GM18520 (cell line): ENCODE measurements at regions not wholly inside any gene's neighbourhood (a gene's known extent, or its start where the extent isn't known, plus 50 kb on each side); places are given as distances from the start of the nearest gene placed in this dataset.
"Not testable (repeated sequence)": the region's sequence is repeated elsewhere in the genome, so short reads cannot be mapped to it uniquely, and the experiment has no call there.

Source experiments
- ATAC-seq: cut with Tn5 transposase; IDR thresholded peaks from one replicate; pipeline ENCODE4 v1.9.1; 2021; ENCODE audit not compliant: unreplicated experiment

DNA sequence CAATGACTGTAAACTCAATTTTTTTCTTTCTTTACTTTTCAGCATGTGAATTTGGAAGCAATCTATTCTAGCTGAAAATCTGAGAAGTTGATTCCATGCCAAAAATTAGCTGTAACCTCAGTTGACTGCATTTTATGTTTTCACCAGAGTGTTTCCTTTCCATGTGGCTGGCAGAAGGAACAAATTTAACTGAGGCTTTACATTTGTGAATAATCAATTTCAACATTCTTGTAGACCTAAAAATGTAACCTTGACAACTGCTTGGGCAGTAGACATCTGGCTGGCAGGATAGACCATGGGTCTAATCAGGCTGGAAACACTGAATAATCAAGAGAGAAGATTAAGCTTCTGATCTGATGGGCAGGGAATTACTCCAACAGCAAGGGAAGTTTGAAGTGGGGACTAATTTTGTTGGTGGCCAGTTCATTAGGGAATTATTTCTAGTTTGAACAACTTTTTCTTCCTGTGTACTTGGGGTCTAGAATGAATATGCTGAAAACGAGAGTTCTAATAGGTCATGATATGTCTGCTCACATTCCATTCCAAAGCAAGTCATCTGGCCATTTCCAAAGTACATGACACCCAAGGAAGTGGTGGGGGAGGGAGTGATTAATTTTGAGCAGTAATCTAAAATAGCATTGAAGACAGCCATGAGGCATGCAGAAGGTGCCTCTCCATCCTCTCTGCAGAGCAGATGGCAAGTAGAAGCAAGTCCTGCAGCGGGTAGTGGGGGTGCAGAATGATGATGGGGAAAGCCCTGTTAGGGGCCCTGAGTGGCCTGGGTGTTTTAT, 68.2 kb downstream of the ATP23 start:
- ATAC-seq: no peak

DNA sequence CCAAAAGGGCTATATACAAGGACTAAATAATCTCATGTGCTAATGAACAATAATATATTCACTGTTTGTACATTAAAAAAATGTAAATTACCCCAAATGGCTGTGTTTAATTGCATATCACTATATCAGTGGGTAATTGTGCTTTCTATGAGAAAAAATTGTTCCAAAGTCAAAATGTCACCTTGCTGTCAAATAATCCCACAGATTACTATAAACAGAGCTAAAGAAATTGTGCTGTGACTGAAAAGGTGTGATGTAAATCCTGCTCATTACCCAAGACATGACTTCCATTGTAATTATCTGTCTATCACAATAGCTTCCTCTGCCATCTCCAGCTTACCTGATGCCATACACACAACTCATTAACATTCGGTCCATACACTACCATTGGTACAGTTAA, 70.3 kb downstream of the ATP23 start:
- no peak for ATAC-seq

DNA sequence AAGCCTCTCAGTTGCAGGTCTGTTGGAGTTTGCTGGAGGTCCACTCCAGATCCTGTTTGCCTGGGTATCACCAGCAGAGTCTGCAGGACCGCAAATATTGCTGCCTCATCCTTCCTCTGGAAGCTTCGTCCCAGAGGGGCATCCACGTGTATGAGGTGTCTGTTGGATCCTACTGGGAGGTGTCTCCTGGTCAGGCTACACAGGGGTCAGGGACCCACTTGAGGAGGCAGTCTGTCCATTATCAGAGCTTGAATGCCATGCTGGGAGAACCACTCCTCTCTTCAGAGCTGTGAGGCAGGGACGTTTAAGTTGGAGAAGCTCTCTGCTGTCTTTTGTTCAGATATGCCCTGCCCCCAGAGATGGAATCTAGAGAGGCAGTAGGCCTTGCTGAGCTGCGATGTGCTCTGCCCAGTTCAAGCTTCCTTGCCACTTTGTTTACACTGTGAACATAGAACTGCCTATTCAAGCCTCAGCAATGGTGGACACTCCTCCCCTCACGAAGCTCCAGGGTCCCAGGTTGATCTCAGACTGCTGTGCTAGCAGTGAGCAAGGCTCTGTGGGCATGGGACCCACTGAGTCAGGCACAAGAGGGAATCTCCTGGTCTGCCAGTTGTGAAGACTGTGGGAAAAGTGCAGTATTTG, 81.1 kb downstream of the ATP23 start:
- not testable (repeated sequence) for ATAC-seq

DNA sequence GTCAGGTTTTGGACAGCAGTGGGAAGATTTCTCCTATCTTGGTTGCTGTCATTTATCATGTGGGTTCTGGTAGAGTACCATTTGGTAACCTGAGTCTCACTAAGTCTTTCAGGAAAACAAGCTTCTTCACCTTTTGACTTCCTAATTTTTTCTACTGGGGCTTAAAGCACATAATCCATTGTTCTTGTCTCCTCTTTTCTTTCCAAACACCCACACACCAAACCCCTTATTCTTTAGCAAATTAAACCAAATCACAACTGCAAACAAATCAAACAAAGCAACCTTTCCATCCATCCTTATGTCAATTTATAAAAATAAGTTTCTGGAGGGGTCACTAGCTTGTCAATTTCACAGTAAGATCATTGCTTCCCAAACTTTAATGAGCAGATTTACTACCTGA, 84.1 kb downstream of the ATP23 start:
- no peak for ATAC-seq

DNA sequence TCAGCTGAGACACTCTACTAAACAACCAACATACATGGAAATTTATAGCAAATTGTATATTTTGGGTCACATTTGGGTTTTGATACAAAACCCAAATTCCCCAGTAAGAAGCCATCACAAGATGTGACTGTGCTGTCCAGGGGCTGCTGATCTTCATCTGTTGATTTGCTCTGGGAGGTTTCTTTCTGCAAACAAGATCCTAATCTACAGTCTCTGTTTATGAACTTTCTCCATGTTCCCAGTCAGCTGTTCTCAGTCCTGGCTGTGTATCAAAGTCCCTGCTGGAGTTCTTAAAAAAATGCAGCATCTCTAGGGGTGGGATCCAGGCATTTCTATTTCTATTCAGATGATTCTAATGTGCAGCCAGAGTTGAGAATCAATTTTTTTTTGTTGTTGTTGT, 85.1 kb downstream of the ATP23 start:
- no peak for ATAC-seq

DNA sequence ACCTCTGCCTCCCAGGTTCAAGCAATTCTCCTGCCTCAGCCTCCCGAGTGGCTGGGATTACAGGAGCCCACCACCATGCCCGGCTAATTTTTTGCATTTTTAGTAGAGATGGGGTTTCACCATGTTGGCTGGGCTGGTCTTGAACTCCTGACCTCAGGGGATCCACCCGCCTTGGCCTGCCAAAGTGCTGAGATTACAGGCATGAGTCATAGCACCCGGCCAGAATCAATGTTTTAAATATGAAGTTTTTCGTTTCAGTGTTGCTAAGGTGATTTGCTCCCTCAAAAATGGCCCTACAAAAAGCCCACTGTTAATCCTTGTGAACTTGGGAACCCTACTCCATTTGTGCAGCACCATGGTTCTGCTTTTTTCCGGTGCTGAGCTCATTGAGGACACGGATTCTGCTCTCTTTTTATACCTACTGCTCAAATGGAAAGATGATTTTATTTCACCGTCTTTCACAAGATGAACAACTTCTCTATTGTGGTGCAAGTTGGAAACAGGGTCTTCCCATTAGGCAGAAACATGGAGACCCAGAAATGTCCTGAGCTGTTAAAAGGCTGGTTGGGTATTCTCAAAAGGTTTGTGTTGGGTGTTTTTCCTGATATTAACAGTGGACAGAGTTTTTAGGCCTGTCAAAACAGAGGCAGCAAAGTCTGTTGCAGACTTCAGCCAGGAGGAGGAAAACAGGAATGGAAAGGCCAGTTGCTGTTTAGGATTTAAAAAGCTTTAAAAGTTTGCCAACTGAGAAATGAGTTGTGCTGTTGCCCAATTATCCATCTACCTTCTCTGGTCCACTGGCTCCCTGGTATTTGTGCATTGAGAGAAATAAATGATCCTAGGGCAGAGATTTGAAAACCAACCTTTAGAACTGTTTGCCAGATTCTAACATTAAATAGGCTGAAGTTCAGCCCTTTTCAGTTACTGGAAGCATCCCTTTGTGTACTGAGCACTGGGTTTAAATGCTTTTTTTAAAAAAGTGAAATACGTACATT, 85.8 kb downstream of the ATP23 start:
- ATAC-seq: no peak

DNA sequence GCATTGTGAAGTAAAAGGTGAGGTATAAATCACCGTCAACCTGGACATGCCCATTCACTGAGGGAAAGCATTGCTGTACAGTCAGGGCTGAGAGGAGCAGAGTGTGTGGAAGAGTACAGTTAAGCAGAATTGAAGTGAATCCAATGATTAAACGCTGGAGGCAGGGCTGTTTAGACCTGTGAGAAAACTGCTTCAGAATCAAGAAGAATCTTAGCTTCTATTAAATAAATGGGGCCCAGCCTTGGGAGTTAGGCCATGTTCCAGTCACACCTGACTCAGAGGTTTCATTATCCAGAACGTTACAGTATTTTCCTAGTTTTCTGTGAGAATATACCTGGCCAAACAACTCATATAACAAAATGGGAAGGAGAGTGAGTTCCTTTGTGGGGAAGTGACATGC, 86.9 kb downstream of the ATP23 start:
- no peak for ATAC-seq

DNA sequence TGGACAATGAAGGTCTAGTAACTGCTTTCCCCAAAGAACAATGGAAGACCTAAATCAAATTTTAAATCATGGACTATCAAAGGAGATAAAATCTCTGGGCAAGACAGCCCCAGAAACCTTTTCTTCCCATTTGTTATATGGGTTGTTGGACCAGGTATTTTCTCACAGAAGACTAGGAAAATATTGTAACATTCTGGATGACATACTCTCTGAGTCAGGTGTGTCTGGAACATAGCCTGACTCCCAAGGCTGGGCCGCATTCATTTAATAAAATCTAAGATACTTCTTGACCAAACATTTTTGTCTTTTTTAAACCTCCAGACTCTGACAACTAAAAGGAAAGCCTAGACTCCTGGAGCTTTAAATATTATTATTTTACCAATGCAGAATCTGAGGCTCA, 87.9 kb downstream of the ATP23 start:
- ATAC-seq: no peak

DNA sequence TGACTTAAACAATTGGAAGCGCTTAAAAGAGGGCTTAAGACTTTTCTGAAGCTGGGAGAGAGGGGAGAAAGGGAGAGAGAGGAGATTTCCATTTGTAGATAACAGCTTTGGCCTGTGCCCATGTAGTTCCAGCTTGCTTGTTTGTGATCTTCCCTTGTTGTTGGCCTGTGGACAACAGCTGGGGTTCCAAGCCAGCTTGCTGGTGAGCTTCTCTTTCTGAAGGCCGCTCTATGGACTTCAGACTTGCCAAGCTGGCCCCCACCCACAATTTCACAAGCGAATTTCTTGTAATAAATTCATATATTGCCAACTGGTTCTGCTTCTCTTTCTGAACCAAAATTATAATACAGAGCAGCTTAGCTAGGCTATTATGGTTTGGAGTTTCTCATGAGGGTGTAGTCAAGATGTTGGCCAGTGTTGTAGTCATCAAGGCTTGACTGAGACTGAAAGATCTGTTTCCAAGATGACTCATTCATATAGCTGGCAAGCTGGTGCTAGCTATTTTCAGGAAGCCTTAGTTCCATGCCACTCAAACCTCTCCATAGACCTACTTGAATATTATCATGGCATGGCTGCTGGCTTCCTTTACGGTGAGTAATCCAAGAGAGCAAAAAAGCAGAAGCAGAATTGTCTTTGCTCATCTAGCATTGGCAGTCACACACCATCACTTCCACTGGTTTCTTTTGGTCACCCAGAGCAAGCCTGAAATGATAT, 89.4 kb downstream of the ATP23 start:
- ATAC-seq: no peak

DNA sequence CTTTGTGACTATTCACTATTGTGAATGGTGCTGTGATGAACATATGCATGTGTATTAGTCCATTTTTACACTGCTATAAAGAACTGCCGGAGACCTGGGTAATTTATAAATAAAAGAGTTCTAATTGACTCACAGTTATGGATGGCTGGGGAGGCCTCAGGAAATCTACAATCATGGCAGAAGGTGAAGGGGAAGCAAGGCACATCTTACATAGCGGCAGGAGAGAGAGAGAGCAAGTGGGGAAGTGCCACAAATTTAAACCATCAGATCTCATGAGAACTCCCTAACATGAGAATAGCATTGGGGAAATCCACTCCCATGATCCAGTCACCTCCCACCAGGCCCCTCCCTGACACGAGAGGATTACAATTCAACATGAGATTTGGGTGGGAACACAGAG, 90.8 kb downstream of the ATP23 start:
- ATAC-seq: no peak

DNA sequence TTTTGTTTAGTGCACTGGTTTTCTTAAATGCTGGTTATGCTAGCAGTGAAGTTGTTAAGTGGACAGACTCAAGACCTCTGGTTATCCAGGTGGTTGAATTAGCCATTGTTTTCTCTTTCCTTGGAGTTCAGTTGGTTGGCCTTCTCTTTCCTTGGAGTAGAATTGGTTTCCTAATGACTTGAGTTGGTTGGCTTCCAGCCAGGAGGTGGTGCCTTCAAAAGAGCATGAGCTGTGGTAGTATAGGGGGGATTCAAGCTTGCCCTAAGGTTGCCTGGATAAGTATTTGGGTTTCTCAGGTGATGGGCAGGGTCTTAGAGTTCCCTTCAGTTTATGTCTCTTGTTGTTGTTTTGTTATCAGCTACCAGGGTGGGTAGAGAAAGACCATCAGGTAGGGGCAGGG, 92.5 kb downstream of the ATP23 start:
- ATAC-seq: no peak

DNA sequence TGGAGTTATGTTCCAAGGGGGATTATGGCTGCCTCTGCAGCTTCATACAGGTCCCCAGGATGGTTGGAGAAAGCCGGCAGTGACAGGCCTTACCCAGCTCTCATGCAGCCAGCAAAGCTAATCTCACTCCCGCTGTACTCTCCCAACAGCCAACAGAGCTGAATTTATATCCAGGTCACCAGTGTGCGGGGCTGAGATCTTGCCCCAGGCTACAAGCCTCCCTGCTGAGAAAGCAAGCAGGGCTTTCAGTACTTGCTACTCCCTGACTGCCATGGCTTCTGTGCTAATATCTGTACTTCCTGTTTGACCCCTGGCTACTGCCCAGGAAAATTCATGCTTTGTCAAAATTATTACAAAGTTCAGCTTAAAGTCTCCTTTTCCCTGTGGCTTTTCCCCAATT, 92.9 kb downstream of the ATP23 start:
- no peak for ATAC-seq

DNA sequence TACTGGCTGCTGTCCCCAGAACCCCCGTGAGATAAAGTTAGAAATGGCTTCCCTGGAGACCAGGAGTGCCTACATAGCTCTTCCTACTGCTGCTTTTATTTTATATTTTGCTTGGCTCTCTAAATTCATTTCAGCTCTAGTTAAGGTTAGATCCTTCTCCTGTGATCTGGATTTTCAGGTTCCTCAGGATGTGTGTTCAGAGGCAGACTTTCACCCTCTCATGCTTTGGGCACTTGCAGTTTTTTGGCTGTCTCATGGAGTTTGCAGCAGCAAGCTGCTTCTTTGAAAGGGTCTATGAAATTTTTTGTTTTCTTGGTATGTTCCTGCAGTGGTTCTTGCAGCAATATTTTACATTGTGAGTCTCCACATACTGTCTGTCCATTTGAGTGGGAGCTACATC, 93.3 kb downstream of the ATP23 start:
- ATAC-seq: no peak

DNA sequence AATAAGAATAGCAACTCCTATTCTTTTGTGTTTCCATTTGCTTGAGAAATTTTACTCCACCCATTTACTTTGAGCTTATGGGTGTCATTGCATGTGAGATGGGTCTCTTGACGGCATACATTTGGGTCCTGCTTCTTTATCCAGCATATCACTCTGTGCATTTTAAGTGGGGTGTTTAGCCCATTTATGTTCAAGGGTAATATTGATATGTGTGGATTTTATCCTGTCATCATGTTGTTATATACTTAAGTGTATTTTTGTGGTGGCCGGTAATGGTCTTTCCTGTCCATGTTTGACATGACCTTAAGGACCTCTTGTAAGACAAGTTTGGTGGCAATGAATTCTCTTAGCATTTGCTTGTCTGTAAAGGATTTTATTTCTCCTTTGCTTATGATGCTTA, 100.1 kb downstream of the ATP23 start:
- ATAC-seq: no peak

DNA sequence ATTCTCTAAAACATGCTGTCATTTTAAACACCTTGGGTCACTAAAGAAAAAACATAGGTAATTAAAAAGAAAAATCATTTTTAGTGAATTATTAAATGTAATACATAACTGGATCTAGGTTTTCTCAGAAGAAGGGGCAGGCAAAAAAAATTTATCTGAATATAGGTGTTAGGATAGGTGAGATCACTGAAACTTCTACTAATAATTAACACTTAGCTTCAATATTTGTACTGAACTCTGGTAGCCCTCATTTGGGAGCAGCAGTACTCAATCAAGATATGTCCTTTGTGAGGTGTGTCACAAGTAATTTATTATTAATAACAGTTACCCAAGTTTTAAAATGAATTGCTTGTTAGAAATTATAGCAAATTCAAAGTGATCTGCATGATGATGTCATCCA, 103.6 kb downstream of the ATP23 start:
- ATAC-seq: no peak

DNA sequence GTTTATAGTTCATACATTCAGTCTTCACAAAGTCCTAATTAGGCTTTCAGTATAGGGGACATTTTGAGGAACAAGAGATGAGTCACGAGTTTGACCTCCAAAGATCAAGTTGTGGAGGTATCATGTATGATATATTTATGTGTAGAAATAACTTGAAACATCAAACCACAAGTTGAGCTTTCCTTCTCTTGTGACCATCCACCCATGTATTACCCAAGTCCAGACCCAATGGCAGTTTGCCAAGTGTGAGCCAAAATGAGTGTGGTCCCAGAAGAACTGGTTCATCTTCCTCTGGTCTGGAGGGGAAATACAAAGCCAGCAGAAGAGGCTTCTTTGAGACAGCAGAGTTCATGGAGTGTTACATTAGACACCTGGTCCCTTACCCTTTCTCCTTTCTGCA, 104.9 kb downstream of the ATP23 start:
- ATAC-seq: no peak

DNA sequence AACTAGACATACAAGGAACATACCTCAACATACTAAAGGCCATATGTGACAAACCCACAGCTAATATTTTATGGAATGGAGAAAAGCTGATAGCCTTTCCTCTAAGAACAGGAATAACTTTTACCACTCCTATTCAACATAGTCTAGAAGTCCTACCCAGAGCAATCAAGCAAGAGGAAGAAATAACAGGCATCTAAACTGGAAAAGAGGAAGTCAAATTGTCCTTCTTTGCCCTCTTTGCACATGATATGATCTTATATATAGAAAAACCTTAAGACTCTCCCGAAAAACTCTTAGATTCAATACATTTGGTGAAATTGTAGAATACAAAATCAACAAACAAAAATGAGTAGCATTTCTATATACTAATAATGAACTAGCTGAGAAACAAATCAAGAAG, 110.0 kb downstream of the ATP23 start:
- ATAC-seq: no peak

DNA sequence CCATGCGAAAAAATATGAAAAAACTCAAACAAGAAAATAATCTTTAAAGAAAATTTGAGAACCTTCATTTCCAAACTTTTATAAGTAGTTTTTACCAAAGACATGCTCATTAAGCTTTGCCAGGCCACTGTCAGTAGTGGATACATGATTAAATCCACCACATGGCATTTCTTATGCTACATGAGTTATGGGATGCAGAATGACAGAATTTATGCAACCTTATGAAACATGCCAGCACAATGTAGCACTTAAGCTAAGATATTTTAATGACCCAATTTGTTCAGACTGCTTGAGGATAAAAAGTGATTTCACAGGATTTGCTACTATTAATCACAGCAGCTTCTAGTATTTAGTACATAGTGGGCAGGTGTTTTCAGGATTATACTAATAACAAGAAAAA, 123.3 kb downstream of the ATP23 start:
- no peak for ATAC-seq

DNA sequence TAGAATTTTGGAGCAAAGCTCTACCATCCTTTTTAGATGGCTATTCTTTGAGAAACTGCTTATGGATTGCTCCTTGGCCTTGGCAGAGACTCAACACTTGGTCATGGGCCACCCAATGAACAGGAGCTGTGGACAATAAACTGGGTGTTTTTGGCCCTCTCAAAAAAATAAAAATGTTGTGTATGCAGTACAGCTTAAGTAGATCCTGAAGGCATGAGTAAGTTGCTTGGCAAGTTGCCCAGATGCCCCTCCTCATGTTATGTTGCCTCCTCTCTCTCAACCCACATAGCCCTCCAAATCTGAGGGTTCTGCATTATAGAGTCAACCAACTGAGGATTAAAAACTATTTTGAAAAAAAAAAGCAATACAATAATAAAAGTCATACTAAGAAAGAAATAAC, 124.9 kb downstream of the ATP23 start:
- no peak for ATAC-seq

DNA sequence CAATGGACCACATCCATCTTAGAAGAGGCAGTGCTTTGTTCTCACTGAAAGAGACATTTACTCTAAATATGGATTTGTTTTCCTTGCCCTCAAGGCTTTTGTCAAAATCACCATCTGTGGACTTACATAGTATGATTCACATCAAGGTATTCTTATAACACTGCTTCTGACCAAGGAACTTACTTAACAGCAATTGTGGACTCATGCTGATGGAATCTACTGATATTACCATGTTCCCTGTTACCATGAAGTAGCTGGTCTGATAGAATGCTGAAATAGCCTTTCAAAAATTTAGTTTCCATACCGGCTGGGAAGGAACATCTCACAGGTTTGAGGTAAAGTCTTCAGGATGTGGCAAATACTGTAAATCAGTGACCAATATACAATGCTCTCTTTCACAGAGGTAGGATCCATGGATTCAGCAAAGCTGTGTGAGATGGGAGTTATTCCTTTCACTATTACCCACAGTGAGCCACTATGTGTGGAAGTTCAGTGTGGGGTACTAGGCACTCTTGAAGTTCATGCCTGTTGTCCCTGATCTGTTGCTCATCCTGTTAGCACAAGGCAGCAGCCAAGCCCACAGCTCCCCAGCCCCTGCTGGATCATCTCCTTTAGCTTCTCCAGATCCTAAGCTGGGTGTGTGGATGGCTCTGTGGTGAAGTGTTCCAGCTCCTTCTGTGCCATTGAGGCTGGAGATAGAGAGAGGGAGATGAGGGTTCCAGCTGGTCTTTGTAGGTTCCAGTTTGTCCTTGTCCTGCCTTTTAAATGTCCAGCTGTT, 126.4 kb downstream of the ATP23 start:
- ATAC-seq: no peak
